Neural progenitor cell (in vitro differentiated cells): ENCODE measurements at regions not wholly inside any gene's neighbourhood (a gene's known extent, or its start where the extent isn't known, plus 50 kb on each side); places are given as distances from the start of the nearest gene placed in this dataset.

Experiments used
- DNase-seq: peaks from one replicate; pipeline ENCODE4 v3.0.0-alpha.2; 2016; ENCODE audit warnings: low spot score
- H2AFZ ChIP-seq: fragments of 200-600 bp; sonication (generic); replicated peaks from 2 replicates; pipeline ENCODE4 v1.6.1; 2016; ENCODE audit warnings: antibody characterized with exemption
- H3F3A ChIP-seq: fragments of 200-600 bp; sonication (generic); 2 replicates; pipeline ENCODE4 v1.6.1; 2016; ENCODE audit warnings: antibody characterized with exemption, low read depth
- H3K27ac ChIP-seq: fragments of 200-600 bp; sonication (generic); 2 replicates; pipeline ENCODE4 v1.5.1; 2016; ENCODE audit warnings: mild to moderate bottlenecking
- H3K27me3 ChIP-seq: fragments of 200-600 bp; sonication (generic); 2 replicates; pipeline ENCODE4 v1.6.1; 2016; ENCODE audit warnings: mild to moderate bottlenecking, moderate library complexity
- H3K36me3 ChIP-seq: fragments of 200-600 bp; sonication (generic); 2 replicates; pipeline ENCODE4 v1.5.1; 2016
- H3K4me1 ChIP-seq: fragments of 200-600 bp; sonication (generic); 2 replicates; pipeline ENCODE4 v1.6.1; 2016; ENCODE audit warnings: mixed run types
- H3K4me2 ChIP-seq: fragments of 200-600 bp; sonication (generic); 2 replicates; pipeline ENCODE4 v1.6.1; 2016
- H3K4me3 ChIP-seq: fragments of 200-600 bp; sonication (generic); 2 replicates; pipeline ENCODE4 v1.5.1; 2016
- H3K79me2 ChIP-seq: fragments of 200-600 bp; sonication (generic); 2 replicates; pipeline ENCODE4 v1.6.1; 2016; ENCODE audit warnings: low read depth
- H3K9ac ChIP-seq: fragments of 200-600 bp; sonication (generic); 2 replicates; pipeline ENCODE4 v1.6.1; 2016
- H3K9me3 ChIP-seq: fragments of 200-600 bp; sonication (generic); 2 replicates; pipeline ENCODE4 v1.5.1; 2016; ENCODE audit warnings: low read depth
- H4K20me1 ChIP-seq: fragments of 200-600 bp; sonication (generic); 2 replicates; pipeline ENCODE4 v1.6.1; 2016; ENCODE audit warnings: low read depth
- H3K27ac Mint-ChIP-seq: 3 replicates; pipeline ENCODE4 v1.8.0; 2021; ENCODE audit warnings: mixed read lengths
- H3K27me3 Mint-ChIP-seq: 2 replicates; pipeline ENCODE4 v1.8.0; 2022; ENCODE audit warnings: low read depth, mild to moderate bottlenecking, inconsistent platforms, moderate library complexity, mixed read lengths; ENCODE audit not compliant: insufficient read depth
- H3K36me3 Mint-ChIP-seq: 3 replicates; pipeline ENCODE4 v1.8.0; 2021; ENCODE audit warnings: mixed read lengths
- H3K4me1 Mint-ChIP-seq: 3 replicates; pipeline ENCODE4 v1.8.0; 2021; ENCODE audit warnings: mixed read lengths
- H3K4me3 Mint-ChIP-seq: 3 replicates; pipeline ENCODE4 v1.8.0; 2021; ENCODE audit warnings: mild to moderate bottlenecking, moderate library complexity, mixed read lengths
- H3K9me3 Mint-ChIP-seq: 3 replicates; pipeline ENCODE4 v1.8.0; 2020; ENCODE audit warnings: mixed read lengths
- CTCF ChIP-seq: fragments of 200-600 bp; sonication (generic); IDR thresholded peaks from 2 replicates; pipeline ENCODE4 v1.5.1; 2017; ENCODE audit warnings: antibody characterized with exemption, mild to moderate bottlenecking
- EZH2 ChIP-seq: fragments of 200-600 bp; sonication (generic); IDR thresholded peaks from 2 replicates; pipeline ENCODE4 v1.6.1; 2017; ENCODE audit warnings: antibody characterized with exemption, mild to moderate bottlenecking, moderate library complexity
- EZH2phosphoT487 ChIP-seq: fragments of 200-600 bp; sonication (generic); IDR thresholded peaks from 2 replicates; pipeline ENCODE4 v1.6.1; 2017; ENCODE audit warnings: antibody characterized with exemption

- no peaks in the 10 kb centered on the region for H3K79me2 ChIP-seq
- H3K4me1 ChIP-seq, result no peaks in the 10 kb centered on the region
- no peak overlapping the region for H2AFZ ChIP-seq
- no peak overlapping the region for H3K9ac ChIP-seq
- no peaks in the 10 kb centered on the region for H3K27me3 ChIP-seq
- H3K27ac Mint-ChIP-seq, result no peak overlapping the region
- no peaks in the 10 kb centered on the region for H3K36me3 Mint-ChIP-seq
- no peak overlapping the region for H3K4me3 Mint-ChIP-seq
- no peak for DNase-seq
- no peaks in the 10 kb centered on the region for H3K9me3 ChIP-seq
- H4K20me1 ChIP-seq, result no peaks in the 10 kb centered on the region
- H3K9me3 Mint-ChIP-seq, result peaks cover 50% of the 10 kb centered on the region
- no peak overlapping the region for H3K27ac ChIP-seq
- no peaks in the 10 kb centered on the region for H3K36me3 ChIP-seq
- peaks cover 8% of the 10 kb centered on the region for H3K27me3 Mint-ChIP-seq
- H3K4me2 ChIP-seq, result no peak overlapping the region
- no peak overlapping the region for H3K4me3 ChIP-seq
- no peaks in the 10 kb centered on the region for H3K4me1 Mint-ChIP-seq
- no peaks in the 10 kb centered on the region for H3F3A ChIP-seq
- no peak for TF ChIP-seq CTCF
- TF ChIP-seq EZH2, result no peak
- no peak for TF ChIP-seq EZH2phosphoT487
Measured at GRCh38 chr14:105899657-105900397, 373.4 kb downstream of the TMEM121 start.

- no peaks in the 10 kb centered on the region for H3K9me3 ChIP-seq
- H3K4me1 Mint-ChIP-seq, result no peaks in the 10 kb centered on the region
- H3K27me3 ChIP-seq, result no peaks in the 10 kb centered on the region
- no peaks in the 10 kb centered on the region for H3F3A ChIP-seq
- no peaks in the 10 kb centered on the region for H3K36me3 ChIP-seq
- H2AFZ ChIP-seq, result no peak overlapping the region
- no peak for DNase-seq
- no peak overlapping the region for H3K4me3 Mint-ChIP-seq
- no peaks in the 10 kb centered on the region for H3K4me1 ChIP-seq
- no peak for TF ChIP-seq EZH2
- TF ChIP-seq CTCF, result no peak
- TF ChIP-seq EZH2phosphoT487, result no peak
- no peaks in the 10 kb centered on the region for H4K20me1 ChIP-seq
- H3K4me2 ChIP-seq, result no peak overlapping the region
- no peaks in the 10 kb centered on the region for H3K79me2 ChIP-seq
- H3K27ac Mint-ChIP-seq, result no peak overlapping the region
- peaks cover 8% of the 10 kb centered on the region for H3K27me3 Mint-ChIP-seq
- H3K4me3 ChIP-seq, result no peak overlapping the region
- H3K27ac ChIP-seq, result no peak overlapping the region
- H3K9ac ChIP-seq, result no peak overlapping the region
- peaks cover 50% of the 10 kb centered on the region for H3K9me3 Mint-ChIP-seq
- no peaks in the 10 kb centered on the region for H3K36me3 Mint-ChIP-seq
Measured at GRCh38 chr14:105900398-105901160, 374.2 kb downstream of the TMEM121 start.

- Histone ChIP-seq H2AFZ (no peak overlapping the region), H3K36me3 (no peaks in the 10 kb centered on the region), H3F3A (no peaks in the 10 kb centered on the region), H3K9me3 (no peaks in the 10 kb centered on the region), H3K9ac (no peak overlapping the region), H3K4me2 (no peak overlapping the region), H3K27ac (no peak overlapping the region), H3K4me1 (no peaks in the 10 kb centered on the region), H4K20me1 (no peaks in the 10 kb centered on the region), H3K27me3 (no peaks in the 10 kb centered on the region), H3K79me2 (no peaks in the 10 kb centered on the region), H3K4me3 (no peak overlapping the region)
- H3K4me3 Mint-ChIP-seq, result no peak overlapping the region
- DNase-seq, result no peak
- peaks cover 8% of the 10 kb centered on the region for H3K27me3 Mint-ChIP-seq
- no peak for TF ChIP-seq CTCF
- TF ChIP-seq EZH2phosphoT487, result no peak
- no peak for TF ChIP-seq EZH2
- H3K36me3 Mint-ChIP-seq, result no peaks in the 10 kb centered on the region
- peaks cover 53% of the 10 kb centered on the region for H3K9me3 Mint-ChIP-seq
- H3K4me1 Mint-ChIP-seq, result no peaks in the 10 kb centered on the region
- H3K27ac Mint-ChIP-seq, result no peak overlapping the region
Measured at GRCh38 chr14:105901226-105901625, 374.8 kb downstream of the TMEM121 start.
